ENCODE measurements at regions not wholly inside any gene's neighbourhood (a gene's known extent, or its start where the extent isn't known, plus 50 kb on each side); places are given as distances from the start of the nearest gene placed in this dataset.

DNA sequence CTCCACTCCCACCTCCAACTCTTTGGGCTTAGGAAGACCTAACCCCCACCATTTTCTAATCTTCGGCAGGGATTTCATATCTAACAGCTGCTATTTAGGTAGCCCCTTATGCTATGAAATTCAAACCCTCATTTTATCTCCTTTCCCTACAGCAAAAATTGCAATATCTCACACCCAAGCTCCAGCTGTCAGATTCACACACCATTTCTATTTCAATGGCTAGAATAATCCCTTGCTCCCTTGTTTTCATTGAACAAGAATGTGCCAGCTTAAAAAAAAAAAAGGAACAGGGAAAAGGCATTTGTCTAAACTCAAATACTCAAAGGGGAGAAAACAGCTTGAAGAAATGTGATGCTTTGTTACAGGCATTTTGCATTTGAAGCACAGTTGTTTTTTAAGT lies 850.6 kb upstream of the ACVR2A start:
- no TSS peak for BruUV-seq (replicated peaks)
- POLR2A ChIA-PET (ENCODE audit: low non-redundant PET), result no interaction called here
- peaks cover 5% of the 10 kb centered on the region for H3K4me1 ChIP-seq (ENCODE audit: insufficient read depth, low read length, poor library complexity, severe bottlenecking)
- CTCF ChIA-PET, result no interaction called here
- no peak overlapping the region for H3K27ac ChIP-seq (ENCODE audit: low read depth, low read length, poor library complexity, severe bottlenecking)
- intact Hi-C loops (cut with micrococcal nuclease; ENCODE audit: unreplicated experiment), result no loop called here
- TF ChIP-seq EZH2 (IDR thresholded peaks at IDR 0.05; ENCODE audit: borderline replicate concordance, low read depth, low read length, poor library complexity, severe bottlenecking), result no peak
- TF ChIP-seq, protein P1, sequence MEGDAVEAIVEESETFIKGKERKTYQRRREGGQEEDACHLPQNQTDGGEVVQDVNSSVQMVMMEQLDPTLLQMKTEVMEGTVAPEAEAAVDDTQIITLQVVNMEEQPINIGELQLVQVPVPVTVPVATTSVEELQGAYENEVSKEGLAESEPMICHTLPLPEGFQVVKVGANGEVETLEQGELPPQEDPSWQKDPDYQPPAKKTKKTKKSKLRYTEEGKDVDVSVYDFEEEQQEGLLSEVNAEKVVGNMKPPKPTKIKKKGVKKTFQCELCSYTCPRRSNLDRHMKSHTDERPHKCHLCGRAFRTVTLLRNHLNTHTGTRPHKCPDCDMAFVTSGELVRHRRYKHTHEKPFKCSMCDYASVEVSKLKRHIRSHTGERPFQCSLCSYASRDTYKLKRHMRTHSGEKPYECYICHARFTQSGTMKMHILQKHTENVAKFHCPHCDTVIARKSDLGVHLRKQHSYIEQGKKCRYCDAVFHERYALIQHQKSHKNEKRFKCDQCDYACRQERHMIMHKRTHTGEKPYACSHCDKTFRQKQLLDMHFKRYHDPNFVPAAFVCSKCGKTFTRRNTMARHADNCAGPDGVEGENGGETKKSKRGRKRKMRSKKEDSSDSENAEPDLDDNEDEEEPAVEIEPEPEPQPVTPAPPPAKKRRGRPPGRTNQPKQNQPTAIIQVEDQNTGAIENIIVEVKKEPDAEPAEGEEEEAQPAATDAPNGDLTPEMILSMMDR (conservative IDR thresholded peaks at IDR 0.05; ENCODE audit: low read depth, low read length), result no peak
- no peaks in the 10 kb centered on the region for H3K27me3 ChIP-seq (replicated peaks; ENCODE audit: insufficient read depth, low read depth, low read length, poor library complexity)
- no peaks in the 10 kb centered on the region for H3K9me3 ChIP-seq (ENCODE audit: low read depth, low read length, poor library complexity, severe bottlenecking)
- H3K36me3 ChIP-seq (ENCODE audit: insufficient read depth, low read length, poor library complexity, severe bottlenecking), result no peaks in the 10 kb centered on the region
- DNase-seq (ENCODE audit: low spot score), result no peak
- no peak overlapping the region for H3K4me3 ChIP-seq (ENCODE audit: low read depth, low read length, poor library complexity, severe bottlenecking)

DNA sequence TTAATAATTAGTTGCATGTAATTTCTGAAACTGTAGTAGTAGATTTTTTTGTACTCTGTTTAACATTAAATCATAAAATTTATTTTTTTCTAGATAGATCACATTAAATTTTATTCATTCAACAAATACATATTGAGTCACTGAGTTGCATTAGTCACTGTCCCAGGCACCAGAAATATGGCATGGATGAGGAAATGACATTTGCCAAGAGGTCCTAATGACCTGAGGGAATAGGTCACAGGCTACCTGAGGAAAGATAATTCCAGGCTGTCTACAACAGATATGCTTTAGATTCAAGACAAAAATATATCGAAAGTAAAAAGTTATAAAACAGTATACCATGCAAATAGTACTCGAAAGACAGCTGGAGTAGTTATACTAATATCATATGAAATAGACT lies 852.4 kb upstream of the ACVR2A start:
- TF ChIP-seq, protein P1 (conservative IDR thresholded peaks at IDR 0.05; ENCODE audit: low read depth, low read length), result no peak
- no peak for TF ChIP-seq EZH2 (IDR thresholded peaks at IDR 0.05; ENCODE audit: borderline replicate concordance, low read depth, low read length, poor library complexity, severe bottlenecking)
- no peak overlapping the region for H3K4me3 ChIP-seq (ENCODE audit: low read depth, low read length, poor library complexity, severe bottlenecking)
- H3K9me3 ChIP-seq (ENCODE audit: low read depth, low read length, poor library complexity, severe bottlenecking), result no peaks in the 10 kb centered on the region
- H3K27me3 ChIP-seq (replicated peaks; ENCODE audit: insufficient read depth, low read depth, low read length, poor library complexity), result no peaks in the 10 kb centered on the region
- no peak overlapping the region for H3K27ac ChIP-seq (ENCODE audit: low read depth, low read length, poor library complexity, severe bottlenecking)
- intact Hi-C loops (cut with micrococcal nuclease; ENCODE audit: unreplicated experiment), result no loop called here
- H3K4me1 ChIP-seq (ENCODE audit: insufficient read depth, low read length, poor library complexity, severe bottlenecking), result peaks cover 11% of the 10 kb centered on the region
- no TSS peak for BruUV-seq (replicated peaks)
- H3K36me3 ChIP-seq (ENCODE audit: insufficient read depth, low read length, poor library complexity, severe bottlenecking), result no peaks in the 10 kb centered on the region
- DNase-seq (ENCODE audit: low spot score), result no peak
- POLR2A ChIA-PET (ENCODE audit: low non-redundant PET), result no interaction called here
- CTCF ChIA-PET, result no interaction called here

DNA sequence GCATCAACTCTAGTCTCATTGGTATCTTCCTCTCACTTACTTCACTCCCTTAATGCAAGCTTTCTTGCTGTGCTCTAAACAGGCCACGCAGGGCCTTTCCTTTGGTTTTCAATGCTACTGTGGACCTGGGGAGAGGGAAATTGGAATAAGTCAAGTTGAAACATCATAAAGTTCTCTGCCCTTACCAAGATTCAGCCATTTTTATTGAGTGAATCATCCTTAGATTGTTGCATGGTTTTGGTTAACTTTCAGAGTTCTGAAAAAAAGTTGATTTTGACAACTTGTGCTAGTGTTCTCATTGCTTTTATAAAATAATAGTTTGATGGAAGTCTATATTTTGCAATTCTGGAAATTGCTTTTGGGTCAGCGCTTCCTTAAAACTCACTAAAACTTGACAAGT lies 852.8 kb upstream of the ACVR2A start:
- POLR2A ChIA-PET (ENCODE audit: low non-redundant PET), result interaction anchor here (0.5 kb wide), 1 partner anchor 30 kb away, joined by 3 read pairs; no protein-coding TSS in a partner anchor

More for the DNA sequence above, 852.8 kb upstream of the ACVR2A start:
- intact Hi-C loops (cut with micrococcal nuclease; ENCODE audit: unreplicated experiment), result no loop called here
- Histone ChIP-seq H3K4me3 (ENCODE audit: low read depth, low read length, poor library complexity, severe bottlenecking) (no peak overlapping the region), H3K9me3 (ENCODE audit: low read depth, low read length, poor library complexity, severe bottlenecking) (no peaks in the 10 kb centered on the region), H3K4me1 (ENCODE audit: insufficient read depth, low read length, poor library complexity, severe bottlenecking) (peaks cover 15% of the 10 kb centered on the region), H3K36me3 (ENCODE audit: insufficient read depth, low read length, poor library complexity, severe bottlenecking) (no peaks in the 10 kb centered on the region), H3K27me3 (replicated peaks; ENCODE audit: insufficient read depth, low read depth, low read length, poor library complexity) (no peaks in the 10 kb centered on the region), H3K27ac (ENCODE audit: low read depth, low read length, poor library complexity, severe bottlenecking) (no peak overlapping the region)
- no peak for TF ChIP-seq EZH2 (IDR thresholded peaks at IDR 0.05; ENCODE audit: borderline replicate concordance, low read depth, low read length, poor library complexity, severe bottlenecking)
- TF ChIP-seq, protein P1 (conservative IDR thresholded peaks at IDR 0.05; ENCODE audit: low read depth, low read length), result no peak
- no TSS peak for BruUV-seq (replicated peaks)
- no peak for DNase-seq (ENCODE audit: low spot score)
- CTCF ChIA-PET, result no interaction called here
